HepG2 (cell line): ENCODE measurements at regions not wholly inside any gene's neighbourhood (a gene's known extent, or its start where the extent isn't known, plus 50 kb on each side); places are given as distances from the start of the nearest gene placed in this dataset.

Experiments used
- ATAC-seq: fragments of 200-7000 bp; cut with Tn5 transposase; 3 replicates; pipeline ENCODE4 v1.9.1; 2020; ENCODE audit warnings: mild to moderate bottlenecking, moderate library complexity
- BruUV-seq: library from RNA; stranded (reverse); fragments of 400-500 nt; replicated peaks from 2 replicates; lab custom pipeline; 2021; lab: Mats Ljungman, UMichigan
- CTCF ChIA-PET: fragments of 300-600 bp; formaldehyde crosslinking; extraction: SDS; loops from one replicate; lab custom pipeline; 2021; ENCODE audit warnings: low total read pairs, inconsistent platforms, low intra/inter-chr PET ratio; lab: Yijun Ruan, JAX
- POLR2A ChIA-PET: fragments of 350-600 bp; sonication (Branson Sonifier 250); formaldehyde crosslinking; loops from one replicate; lab custom pipeline; 2020; ENCODE audit warnings: antibody characterized with exemption, inconsistent platforms; lab: Yijun Ruan, JAX
- DNase-seq: peaks from one replicate; pipeline ENCODE4 v3.0.0-alpha.2; 2015; ENCODE audit warnings: low spot score
- FAIRE-seq: peaks from 3 replicates; lab custom pipeline; 2011; peaks lifted over from hg19 to GRCh38; lab: Jason Lieb, UNC
- H2AFZ ChIP-seq: one replicate; pipeline ENCODE4 v1.6.1; 2011; ENCODE audit warnings: low read length, inconsistent platforms
- H3K27ac ChIP-seq: fragments of 300-600 bp; 3 replicates; pipeline ENCODE4 v1.8.0; 2011; ENCODE audit warnings: mixed run types, mild to moderate bottlenecking, mixed read lengths, low read length, inconsistent platforms; ENCODE audit not compliant: insufficient read depth; ENCODE audit errors: extremely low read length
- H3K27me3 ChIP-seq, 2 experiments: fragments of 200-600 bp in 1 of 2; 2 replicates in 1 of 2; 3 replicates in 1 of 2; pipeline versions ENCODE4 v1.6.0 to v1.8.0; 2011; ENCODE audit warnings: low read length in 2 of 2, mild to moderate bottlenecking in 2 of 2, moderate library complexity in 2 of 2, inconsistent platforms in 1 of 2; ENCODE audit not compliant: insufficient read depth in 2 of 2, control insufficient read depth in 1 of 2
- H3K36me3 ChIP-seq, 2 experiments: fragments of 200-600 bp in 1 of 2; replicated peaks in 1 of 2; 2 replicates in 1 of 2; 3 replicates in 1 of 2; pipeline versions ENCODE4 v1.5.1 to v1.8.0; 2011; ENCODE audit warnings: low read length in 2 of 2, inconsistent platforms in 1 of 2; ENCODE audit not compliant: insufficient read depth in 2 of 2, control insufficient read depth in 1 of 2
- H3K4me1 ChIP-seq: 2 replicates; pipeline ENCODE4 v1.5.1; 2012; ENCODE audit warnings: low read length, inconsistent platforms; ENCODE audit not compliant: insufficient read depth
- H3K4me2 ChIP-seq: 2 replicates; pipeline ENCODE4 v1.6.0; 2011; ENCODE audit warnings: low read depth, low read length, inconsistent platforms
- H3K4me3 ChIP-seq, 3 experiments: fragments of 200-600 bp in 1 of 3; sonication (generic), shearing (Covaris generic) in 1 of 3; replicated peaks in 1 of 3; 2 replicates each; pipeline ENCODE4 v1.5.1; 2011 to 2016; ENCODE audit warnings: low read length in 3 of 3, inconsistent platforms in 2 of 3, low read depth in 2 of 3, mild to moderate bottlenecking in 2 of 3, control low read depth in 1 of 3, mixed read lengths in 1 of 3; ENCODE audit not compliant: insufficient read depth in 1 of 3
- H3K79me2 ChIP-seq: one replicate; pipeline ENCODE4 v1.6.1; 2011; ENCODE audit warnings: low read length, inconsistent platforms; ENCODE audit not compliant: insufficient read depth
- H3K9ac ChIP-seq: 2 replicates; pipeline ENCODE4 v1.6.0; 2011; ENCODE audit warnings: mild to moderate bottlenecking, low read depth, low read length, inconsistent platforms; ENCODE audit not compliant: insufficient read depth
- H3K9me3 ChIP-seq: 2 replicates; pipeline ENCODE4 v1.5.1; 2012; ENCODE audit warnings: mild to moderate bottlenecking, low read length
- H4K20me1 ChIP-seq: 2 replicates; pipeline ENCODE4 v1.6.0; 2011; ENCODE audit warnings: inconsistent platforms, mild to moderate bottlenecking, low read length, moderate library complexity; ENCODE audit not compliant: insufficient read depth
- ARNT ChIP-seq: fragments of 450-650 bp; IDR thresholded peaks from 2 replicates; pipeline ENCODE4 v1.6.1; 2017
- ARNT2 ChIP-seq: sonication (generic); formaldehyde crosslinking; IDR thresholded peaks from 2 replicates; pipeline ENCODE4 v1.8.0; 2022; ENCODE audit warnings: mild to moderate bottlenecking, low read depth, missing genetic modification reagents, moderate library complexity
- ARNTL ChIP-seq: sonication (generic); formaldehyde crosslinking; IDR thresholded peaks from 2 replicates; pipeline ENCODE4 v1.4.0; 2020; ENCODE audit warnings: mild to moderate bottlenecking, missing genetic modification reagents
- HNRNPL ChIP-seq: fragments of 200-400 bp; formaldehyde crosslinking; IDR thresholded peaks from 2 replicates; pipeline ENCODE4 v1.6.1; 2017; ENCODE audit warnings: mild to moderate bottlenecking, low read depth, low read length
- JDP2 ChIP-seq: sonication (generic); formaldehyde crosslinking; IDR thresholded peaks from 2 replicates; pipeline ENCODE4 v1.8.1; 2022; ENCODE audit warnings: missing genetic modification reagents, borderline replicate concordance
- MAF1 ChIP-seq: sonication (generic); formaldehyde crosslinking; IDR thresholded peaks from 2 replicates; pipeline ENCODE4 v1.5.0; 2020; ENCODE audit warnings: missing genetic modification reagents, borderline replicate concordance
- MYC ChIP-seq: sonication (generic); formaldehyde crosslinking; IDR thresholded peaks from 2 replicates; pipeline ENCODE4 v1.9.0; 2021; ENCODE audit warnings: missing genetic modification reagents, borderline replicate concordance
- NFE2L1 ChIP-seq: sonication (generic); formaldehyde crosslinking; IDR thresholded peaks from 2 replicates; pipeline ENCODE4 v1.4.0; 2020; ENCODE audit warnings: missing genetic modification reagents, mild to moderate bottlenecking, borderline replicate concordance
- PLRG1 ChIP-seq: fragments of 450-650 bp; conservative IDR thresholded peaks from 2 replicates; pipeline ENCODE4 v1.6.1; 2016
- RFX3 ChIP-seq: IDR thresholded peaks from 2 replicates; pipeline ENCODE4 v1.6.1; 2016; ENCODE audit warnings: missing biosample characterization, missing genetic modification reagents
- SALL1 ChIP-seq: sonication (generic); formaldehyde crosslinking; IDR thresholded peaks from 2 replicates; pipeline ENCODE4 v1.8.0; 2022; ENCODE audit warnings: mild to moderate bottlenecking, missing genetic modification reagents
- SMYD3 ChIP-seq: sonication (generic); formaldehyde crosslinking; IDR thresholded peaks from 2 replicates; pipeline ENCODE4 v1.8.1; 2023; ENCODE audit warnings: mild to moderate bottlenecking, missing genetic modification reagents
- SSRP1 ChIP-seq: IDR thresholded peaks from 2 replicates; pipeline ENCODE4 v1.6.1; 2016; ENCODE audit warnings: control low read depth
- TCF7L2 ChIP-seq: IDR thresholded peaks from 2 replicates; pipeline ENCODE4 v1.6.1; 2011; ENCODE audit warnings: mild to moderate bottlenecking, low read depth, low read length, moderate library complexity
- ZFP36L2 ChIP-seq: sonication (generic); formaldehyde crosslinking; IDR thresholded peaks from 2 replicates; pipeline ENCODE4 v1.4.0; 2020; ENCODE audit warnings: missing genetic modification reagents
- ZNF256 ChIP-seq: sonication (generic); formaldehyde crosslinking; conservative IDR thresholded peaks from 2 replicates; pipeline ENCODE4 v1.4.0; 2020; ENCODE audit warnings: missing genetic modification reagents
- WGBS: methylation state at CpG from one replicate; pipeline ENCODE4 v1.1.6; 2017; ENCODE audit warnings: low lambda C conversion rate; 5-methylcytosine and 5-hydroxymethylcytosine counted together
- in situ Hi-C: cut with HindIII; loops from 2 replicates; pipeline ENCODE4 v1.10.0; 2017; ENCODE audit warnings: low pct_unique_long_range_greater_than_20kb; ENCODE audit not compliant: extremely low pct_ligation_motif_present
- intact Hi-C: fragments of 100-400 bp; cut with micrococcal nuclease; formaldehyde crosslinking; loops from one replicate; pipeline ENCODE4 v1.10.0; 2022; ENCODE audit not compliant: unreplicated experiment
- TF ChIP-seq, protein P1 (sequence below): sonication (generic); formaldehyde crosslinking; IDR thresholded peaks from 2 replicates; pipeline ENCODE4 v1.5.0; 2020; ENCODE audit warnings: mild to moderate bottlenecking, missing genetic modification reagents

DNA sequence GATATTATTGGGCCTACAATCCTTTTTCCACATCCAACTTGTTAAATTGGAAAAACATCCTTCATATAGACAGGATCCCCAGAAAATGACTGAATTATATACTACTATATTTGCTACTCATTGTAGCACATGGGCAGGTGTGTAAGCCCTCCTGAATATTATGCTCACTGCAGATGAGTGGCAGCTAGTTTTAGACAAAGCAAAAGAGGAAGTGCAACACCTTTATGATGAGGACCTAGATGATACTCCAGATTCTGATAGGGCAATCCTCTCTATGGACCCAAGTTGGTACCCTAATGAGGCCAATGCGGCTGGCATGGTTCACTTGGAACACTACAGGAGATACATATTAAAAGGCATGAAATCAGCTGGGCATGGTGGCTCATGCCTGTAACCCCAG is 119.1 kb upstream of the PLCL2 start (continued):
- TF ChIP-seq JDP2 (CRISPR knock-in tag) = no peak

DNA sequence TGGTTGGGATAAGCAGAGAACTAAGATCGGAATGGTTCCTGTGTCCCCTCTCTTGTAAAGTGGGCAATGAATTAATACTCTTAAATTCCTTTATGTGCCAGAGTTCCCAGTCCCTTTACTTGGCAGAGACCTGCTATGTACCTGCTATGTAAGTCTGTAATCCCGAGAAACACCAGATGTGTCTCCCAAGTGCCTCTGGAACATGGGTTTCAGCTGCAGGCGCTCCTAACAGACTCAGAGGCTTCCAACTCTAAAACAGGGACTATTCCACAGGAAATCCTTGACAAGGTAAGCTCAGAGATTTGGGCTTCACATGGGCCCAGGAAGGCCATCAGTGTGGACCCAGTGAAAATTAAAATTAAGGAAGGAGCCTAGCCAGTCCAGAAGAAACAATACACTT is 117.7 kb upstream of the PLCL2 start:
- no peak overlapping the region for H3K27ac ChIP-seq

More for the DNA sequence above, 117.7 kb upstream of the PLCL2 start:
- TF ChIP-seq TCF7L2 (no peak), ARNT2 (no peak), HNRNPL (no peak), ARNTL (CRISPR knock-in tag) (no peak), NFE2L1 (no peak), SALL1 (no peak), ZNF256 (CRISPR knock-in tag) (no peak), ARNT (no peak), SSRP1 (CRISPR knock-in tag) (no peak), SMYD3 (CRISPR knock-in tag) (no peak), RFX3 (no peak), PLRG1 (no peak), MAF1 (CRISPR knock-in tag) (no peak), MYC (CRISPR knock-in tag) (no peak), ZFP36L2 (CRISPR knock-in tag) (no peak)
- TF ChIP-seq, protein P1, sequence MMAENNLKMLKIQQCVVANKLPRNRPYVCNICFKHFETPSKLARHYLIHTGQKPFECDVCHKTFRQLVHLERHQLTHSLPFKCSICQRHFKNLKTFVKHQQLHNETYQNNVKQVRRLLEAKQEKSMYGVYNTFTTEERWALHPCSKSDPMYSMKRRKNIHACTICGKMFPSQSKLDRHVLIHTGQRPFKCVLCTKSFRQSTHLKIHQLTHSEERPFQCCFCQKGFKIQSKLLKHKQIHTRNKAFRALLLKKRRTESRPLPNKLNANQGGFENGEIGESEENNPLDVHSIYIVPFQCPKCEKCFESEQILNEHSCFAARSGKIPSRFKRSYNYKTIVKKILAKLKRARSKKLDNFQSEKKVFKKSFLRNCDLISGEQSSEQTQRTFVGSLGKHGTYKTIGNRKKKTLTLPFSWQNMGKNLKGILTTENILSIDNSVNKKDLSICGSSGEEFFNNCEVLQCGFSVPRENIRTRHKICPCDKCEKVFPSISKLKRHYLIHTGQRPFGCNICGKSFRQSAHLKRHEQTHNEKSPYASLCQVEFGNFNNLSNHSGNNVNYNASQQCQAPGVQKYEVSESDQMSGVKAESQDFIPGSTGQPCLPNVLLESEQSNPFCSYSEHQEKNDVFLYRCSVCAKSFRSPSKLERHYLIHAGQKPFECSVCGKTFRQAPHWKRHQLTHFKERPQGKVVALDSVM (CRISPR knock-in tag) = no peak
- no peak overlapping the region for H3K9ac ChIP-seq
- H2AFZ ChIP-seq = no peak overlapping the region
- ChIA-PET POLR2A (no interaction called here), CTCF (no interaction called here)
- no peaks in the 10 kb centered on the region for H4K20me1 ChIP-seq
- DNase-seq (no peak), ATAC-seq (no peak), FAIRE-seq (no peak)
- intact Hi-C loops (no loop called here), in situ Hi-C loops (no loop called here)
- H3K79me2 ChIP-seq = no peaks in the 10 kb centered on the region
- no peaks in the 10 kb centered on the region for H3K9me3 ChIP-seq
- H3K4me3 ChIP-seq = no peak overlapping the region
- peaks cover 1 to 8% of the 10 kb centered on the region in 2 experiments; a peak in 2 of 5 replicates for H3K27me3 ChIP-seq
- H3K4me2 ChIP-seq = no peak overlapping the region
- H3K36me3 ChIP-seq = no peaks in the 10 kb centered on the region
- 0% methylated on average over 3 of the region's 3 CpGs for WGBS
- no TSS peak for BruUV-seq
- H3K4me1 ChIP-seq = no peaks in the 10 kb centered on the region
